K562 (cell line): ENCODE measurements at regions not wholly inside any gene's neighbourhood (a gene's known extent, or its start where the extent isn't known, plus 50 kb on each side); places are given as distances from the start of the nearest gene placed in this dataset.

ENCODE experiments used
- ATF3 ChIP-seq, 2 experiments: fragments of 450-650 bp in 1 of 2; sonication (generic) in 1 of 2; formaldehyde crosslinking in 1 of 2; IDR thresholded peaks in 1 of 2; conservative IDR thresholded peaks in 1 of 2; 2 replicates each; pipeline versions ENCODE4 v1.6.1 to v1.8.1; 2016 to 2023; ENCODE audit warnings: mild to moderate bottlenecking in 2 of 2, moderate library complexity in 2 of 2, inconsistent platforms in 1 of 2, missing genetic modification reagents in 1 of 2
- CTCF ChIP-seq, 3 experiments: IDR thresholded peaks in 2 of 3; conservative IDR thresholded peaks in 1 of 3; 2 replicates each; pipeline ENCODE4 v1.5.1; 2011 to 2012; ENCODE audit warnings: low read length in 3 of 3, mild to moderate bottlenecking in 3 of 3, control low read depth in 2 of 3, improper control_type of control experiment in 1 of 3, inconsistent platforms in 1 of 3, low read depth in 1 of 3, mixed read lengths in 1 of 3, moderate library complexity in 1 of 3; ENCODE audit not compliant: insufficient read depth in 2 of 3
- SMARCA5 ChIP-seq: fragments of 450-650 bp; IDR thresholded peaks from 2 replicates; pipeline ENCODE4 v1.6.1; 2016
- SREBF2 ChIP-seq: sonication (generic); formaldehyde crosslinking; IDR thresholded peaks from 2 replicates; pipeline ENCODE4 v1.4.0; 2020; ENCODE audit warnings: mild to moderate bottlenecking, missing genetic modification reagents
- ZBTB11 ChIP-seq, 3 experiments: fragments of 200-800 bp in 1 of 3; fragments of 250-450 bp in 1 of 3; fragments of 450-650 bp in 1 of 3; sonication (Bioruptor Pico) in 1 of 3; sonication (Bioruptor generic) in 1 of 3; formaldehyde crosslinking in 1 of 3; IDR thresholded peaks; 2 replicates each; pipeline versions ENCODE4 v1.6.1 to v1.8.0; 2016 to 2022; ENCODE audit warnings: mild to moderate bottlenecking in 2 of 3, missing genetic modification characterization in 2 of 3, missing compliant biosample characterization in 1 of 3, moderate library complexity in 1 of 3

GRCh38 chr4:134762053-134762452 is 560.5 kb upstream of the PABPC4L start:
- TF ChIP-seq ZBTB11 (CRISPR knock-in tag; IDR thresholded peaks at IDR 0.05) (no peak), CTCF (IDR thresholded peaks at IDR 0.05 in 2 of 3, conservative IDR thresholded peaks at IDR 0.05 in 1 of 3; ENCODE audit: insufficient read depth in 2 of 3, low read depth in 1 of 3, low read length in 3 of 3) (no peak), ATF3 (IDR thresholded peaks at IDR 0.05) (no peak), ATF3 (CRISPR knock-in tag; conservative IDR thresholded peaks at IDR 0.05) (no peak), SMARCA5 (no peak), SREBF2 (CRISPR knock-in tag) (no peak)
